Umbilical cord (tissue), 1 donor: ENCODE measurements at regions not wholly inside any gene's neighbourhood (a gene's known extent, or its start where the extent isn't known, plus 50 kb on each side); places are given as distances from the start of the nearest gene placed in this dataset.
A peak's percentile ranks its signal among the peaks of the same experiment; 100 is the strongest.

Experiments
- DNase-seq: peaks from one replicate; pipeline ENCODE4 v3.0.0-alpha.2; 2015; ENCODE audit warnings: low spot score

DNA sequence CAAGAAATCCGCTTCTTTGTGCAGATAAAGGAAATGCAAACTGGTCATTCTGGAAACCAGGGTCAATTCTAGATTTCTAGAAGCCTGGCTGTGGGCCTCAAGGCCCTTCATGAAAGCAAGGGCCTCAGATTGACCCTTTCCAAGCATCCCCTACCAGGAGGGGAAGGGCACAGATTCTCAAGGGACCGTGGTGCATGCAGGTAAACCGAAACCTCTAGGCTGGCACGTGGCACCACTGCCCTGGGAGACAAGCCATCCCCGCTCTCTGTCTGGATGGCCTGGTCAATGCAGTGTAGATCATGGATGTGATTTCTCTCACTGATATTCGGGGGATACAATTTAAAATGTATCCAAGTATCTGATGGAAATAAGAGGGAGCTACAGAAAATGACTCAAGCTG lies 69.4 kb downstream of the TOMM20 start:
- no peak for DNase-seq

- no peak for DNase-seq
These were observed 69.9 kb downstream of the TOMM20 start for GRCh38 chr1:235058695-235059094.

DNA sequence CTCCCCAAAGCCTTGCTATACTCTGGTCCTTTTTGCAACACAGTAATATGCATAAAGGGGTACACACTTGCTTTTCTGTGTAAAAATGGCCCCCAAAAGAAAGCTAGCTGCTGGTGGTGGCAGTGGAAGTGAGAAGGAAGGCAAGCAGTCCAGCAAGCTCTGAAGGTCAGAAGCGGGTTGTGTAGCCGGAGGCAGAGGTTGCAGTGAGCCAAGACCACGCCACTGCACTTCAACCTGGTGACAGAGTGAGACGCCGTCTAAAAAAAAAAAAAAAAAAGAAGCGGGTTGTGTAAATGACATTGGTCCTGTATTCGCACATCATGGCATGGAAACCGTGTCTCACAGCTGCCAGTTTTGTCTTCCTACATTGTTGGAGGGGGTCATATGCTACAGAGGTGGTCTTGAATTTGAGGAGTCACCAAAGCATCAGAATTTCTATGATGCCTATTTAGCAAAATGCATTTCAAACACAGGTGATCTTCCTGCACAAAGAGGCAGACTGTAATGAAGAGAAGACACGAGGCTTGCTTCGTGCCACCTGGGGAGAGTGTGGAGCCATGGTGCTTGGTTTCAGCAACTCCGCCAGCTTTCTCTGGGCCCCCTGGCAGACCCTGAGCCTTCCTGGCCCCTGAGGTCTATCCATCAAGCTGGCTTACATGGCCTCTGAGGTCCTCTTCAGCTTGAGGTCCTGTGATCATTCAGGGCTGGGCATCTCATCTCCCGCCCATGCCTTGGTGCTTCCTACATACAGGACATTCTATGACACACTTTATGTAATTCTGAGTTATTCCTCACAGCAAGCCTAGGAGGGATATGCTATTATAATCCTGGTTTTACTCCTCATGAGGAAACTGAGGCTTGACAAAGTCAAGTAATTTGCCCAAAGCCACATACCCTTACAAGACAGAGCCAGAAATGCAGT lies 71.0 kb downstream of the TOMM20 start:
- no peak for DNase-seq

- no peak for DNase-seq
These were observed 71.7 kb downstream of the TOMM20 start for GRCh38 chr1:235056937-235057336.

DNA sequence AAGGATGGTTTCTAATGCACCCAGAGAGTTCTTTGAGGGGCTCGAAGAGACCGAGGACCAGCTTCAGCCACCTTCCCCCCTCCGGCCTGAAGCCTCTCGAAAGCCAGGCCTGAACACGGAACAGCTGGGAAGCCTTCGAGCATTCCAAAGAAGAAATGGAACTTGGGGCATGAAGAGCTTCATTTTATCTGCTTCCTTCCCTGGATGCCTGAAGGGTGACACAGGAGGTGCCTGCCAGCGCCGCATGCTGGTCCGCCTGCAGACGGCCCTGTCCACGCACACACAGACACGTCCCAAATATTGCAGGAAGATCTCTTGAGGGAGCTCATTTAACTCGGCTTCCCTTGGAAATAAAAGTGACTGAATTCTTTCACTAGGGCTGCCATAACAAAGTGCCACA lies 73.7 kb downstream of the TOMM20 start:
- no peak for DNase-seq

- no peak for DNase-seq
These were observed 74.2 kb downstream of the TOMM20 start for GRCh38 chr1:235054466-235054865.

DNA sequence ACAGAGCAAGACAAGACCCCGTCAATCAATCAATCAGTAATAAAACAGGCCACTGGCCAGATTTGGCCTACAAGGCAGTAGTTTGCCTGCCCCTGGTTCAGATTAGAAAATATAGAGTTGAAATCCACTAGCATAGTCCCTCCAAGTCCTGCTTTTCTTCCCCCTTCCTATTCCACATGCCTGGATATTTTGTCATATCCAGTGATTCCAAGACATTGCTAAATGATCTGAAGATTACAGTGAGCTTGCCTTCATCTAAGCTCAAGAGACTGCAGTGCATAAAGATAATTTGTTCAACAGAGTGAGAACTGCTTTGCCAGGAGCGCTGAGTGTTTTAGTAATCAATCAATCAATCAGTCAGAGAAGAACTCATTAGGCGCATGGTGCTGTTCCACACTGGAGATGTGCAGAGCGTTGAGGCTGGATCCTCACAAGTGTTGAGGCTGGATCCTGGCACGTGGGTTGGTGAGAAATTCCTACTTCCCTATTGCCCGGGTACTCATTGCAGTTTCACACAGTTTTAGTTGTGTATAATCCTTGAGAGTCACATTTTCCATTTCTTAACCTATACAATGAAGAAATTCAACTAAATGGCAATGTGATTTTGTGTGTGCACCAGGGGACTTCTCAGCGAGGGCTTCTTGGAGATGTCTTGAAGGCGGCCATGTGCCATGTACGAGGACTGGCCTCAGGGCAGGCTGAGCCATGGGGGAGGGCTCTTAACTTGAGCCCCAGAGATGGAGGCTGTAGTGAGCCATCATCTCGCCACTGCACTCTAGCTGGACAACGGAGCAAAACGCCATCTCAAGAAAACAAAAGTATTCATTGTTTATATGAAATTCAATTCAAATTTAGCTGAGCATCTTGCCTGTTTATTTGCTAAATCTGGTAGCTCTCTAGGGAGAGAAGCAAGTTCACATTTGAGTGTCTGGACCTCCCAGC lies 76.3 kb downstream of the TOMM20 start:
- no peak for DNase-seq

GRCh38 chr1:235051521-235051920 lies 77.1 kb downstream of the TOMM20 start:
- no peak for DNase-seq

- no peak for DNase-seq
These were observed 77.7 kb downstream of the TOMM20 start for GRCh38 chr1:235050911-235051360.

- DNase-seq = peak; percentile 39
These were observed 78.8 kb downstream of the TOMM20 start for GRCh38 chr1:235049716-235050378.

DNA sequence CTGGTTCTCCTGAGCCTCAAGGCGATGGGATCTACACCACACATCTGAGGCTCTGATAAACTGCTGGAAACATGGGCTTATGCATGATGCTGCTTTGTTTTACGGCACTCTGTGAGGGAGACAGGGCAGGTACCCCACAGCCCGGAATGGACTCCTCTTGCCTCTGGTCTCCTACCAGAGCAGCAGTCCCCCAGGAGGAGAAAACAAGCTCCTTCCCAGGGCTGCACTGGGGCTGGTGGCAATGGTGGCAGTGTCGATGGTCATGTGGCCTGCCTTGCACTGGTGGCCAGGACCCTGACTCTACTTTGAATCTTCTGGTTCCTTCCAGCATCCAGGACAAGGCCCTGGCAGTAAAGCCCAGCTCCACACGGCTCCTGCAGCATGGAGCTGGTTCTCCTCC lies 79.4 kb downstream of the TOMM20 start:
- no peak for DNase-seq

DNA sequence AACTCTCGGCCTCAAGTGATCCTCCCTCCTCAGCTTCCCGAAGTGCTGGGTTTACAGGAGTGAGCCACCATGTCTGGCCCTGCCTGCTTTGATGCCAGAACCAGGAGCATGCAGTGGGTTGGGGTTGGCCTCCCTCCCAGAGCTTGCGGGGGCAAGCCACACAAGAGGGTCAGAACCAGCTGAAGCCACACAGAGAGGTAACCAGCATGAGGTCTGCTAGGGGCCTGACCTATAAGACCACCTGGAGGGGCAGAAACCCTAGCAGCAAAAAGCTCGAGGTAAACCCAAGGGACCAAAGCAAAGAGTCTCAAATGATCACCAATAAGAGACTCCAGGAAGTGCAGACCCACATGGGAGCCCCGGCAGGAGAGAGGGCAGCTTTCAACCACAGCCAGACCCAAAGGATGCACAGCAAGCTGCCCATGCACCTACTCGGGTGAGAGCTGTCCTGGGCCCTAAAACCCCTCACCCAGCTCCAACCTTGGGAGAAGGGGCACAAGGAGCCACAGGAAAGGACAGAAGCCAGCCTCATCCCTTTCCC lies 81.2 kb downstream of the TOMM20 start:
- DNase-seq = no peak

DNA sequence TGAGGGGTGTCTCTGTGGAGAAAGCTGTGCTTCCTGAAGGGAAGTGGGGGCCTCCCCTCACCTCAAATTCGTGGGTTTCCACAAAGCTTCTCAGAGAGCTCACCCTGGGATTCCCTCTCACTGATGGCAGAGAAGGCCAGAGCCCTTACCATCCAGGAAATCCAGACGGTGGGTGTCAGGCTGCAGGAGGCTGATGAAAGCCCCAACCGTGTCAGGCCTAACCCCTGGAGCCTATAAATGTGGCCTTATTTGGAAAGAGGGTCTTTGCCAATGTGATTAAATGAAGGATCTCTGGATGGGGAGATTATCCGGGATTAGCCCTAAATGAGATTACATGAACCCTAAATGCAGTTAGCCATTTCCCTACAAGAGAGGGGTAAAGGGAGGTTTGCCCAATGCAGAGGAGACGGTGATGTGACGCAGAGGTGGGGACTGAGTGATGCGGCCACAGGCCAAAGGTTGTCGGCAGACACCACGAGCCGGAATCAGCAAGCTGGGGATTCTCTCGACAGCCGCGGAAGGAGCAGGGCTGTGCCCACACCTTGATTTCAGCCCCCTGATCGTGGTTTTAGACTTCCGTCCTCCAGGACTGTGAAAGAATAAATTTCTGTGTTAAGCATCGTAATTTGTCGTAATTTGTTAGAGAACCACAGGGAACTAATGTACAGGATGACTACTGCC lies 82.6 kb downstream of the TOMM20 start:
- no peak for DNase-seq

DNA sequence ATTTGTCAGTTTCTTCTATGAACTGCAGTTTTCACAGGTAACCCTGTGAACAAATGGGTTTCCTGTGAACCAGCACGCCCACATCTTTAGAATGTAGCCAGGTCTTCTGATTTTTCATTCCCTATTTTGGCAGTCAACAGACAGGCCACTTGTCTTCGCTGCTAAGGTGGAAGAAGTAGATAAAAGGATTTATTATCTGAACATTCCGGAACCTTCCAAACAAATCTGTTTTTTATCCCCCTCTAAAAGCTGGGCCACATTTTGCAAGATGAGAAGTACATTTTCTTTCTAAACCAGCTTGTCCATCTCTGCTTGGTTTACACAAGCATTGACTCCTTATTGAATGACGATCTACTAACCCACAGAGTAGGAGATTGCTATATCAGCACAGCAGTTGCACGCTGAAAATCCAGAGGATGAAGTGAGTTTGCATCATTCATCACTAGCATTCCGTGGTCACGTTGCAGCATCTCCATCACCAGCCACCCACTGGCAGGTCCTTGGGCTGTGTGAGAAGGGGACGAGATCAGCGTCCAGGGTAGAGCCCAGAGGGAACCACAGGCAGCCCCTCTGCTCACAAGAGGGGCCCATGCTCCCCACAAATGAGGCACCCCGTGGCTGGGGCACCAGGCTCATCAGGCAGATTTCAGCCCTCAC lies 83.5 kb downstream of the TOMM20 start:
- no peak for DNase-seq

GRCh38 chr1:235043234-235043633 lies 85.4 kb downstream of the TOMM20 start:
- DNase-seq = no peak

DNA sequence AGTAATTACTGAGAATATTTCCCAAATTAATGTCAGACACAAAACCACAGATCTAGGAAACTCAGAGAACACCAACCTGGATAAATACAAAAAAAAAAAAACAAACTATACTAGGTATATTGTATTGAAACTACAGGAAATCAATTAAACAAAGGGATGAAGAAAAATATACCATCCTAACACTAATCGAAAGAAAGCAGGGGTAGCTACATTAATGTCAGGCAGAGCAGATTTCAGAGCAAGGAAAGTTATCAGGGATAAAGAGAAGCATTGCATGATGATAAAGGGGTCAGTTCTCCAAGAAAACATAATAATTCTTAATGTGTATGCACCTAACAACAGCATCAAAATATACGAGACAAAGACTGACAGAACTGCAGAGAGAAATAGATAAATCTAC lies 89.9 kb downstream of the TOMM20 start:
- no peak for DNase-seq

DNA sequence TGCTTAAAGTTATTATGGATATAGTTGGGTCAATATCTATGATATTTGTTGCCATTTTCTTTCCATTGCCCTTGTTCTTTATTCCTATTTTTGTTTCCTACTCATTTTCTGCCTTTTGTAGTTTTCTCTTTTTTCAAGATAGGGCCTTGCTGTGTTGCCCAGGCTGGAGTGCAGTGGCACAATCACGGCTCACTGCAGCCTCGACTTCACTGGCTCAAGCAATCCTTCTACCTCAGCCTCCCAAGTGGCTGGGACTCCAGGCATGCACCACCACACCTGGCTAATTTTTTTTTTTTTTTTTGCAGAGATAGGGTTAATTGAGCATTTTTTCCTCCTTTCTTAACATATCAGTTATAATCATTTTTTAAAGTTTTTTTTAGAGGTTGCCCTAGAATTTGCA lies 92.7 kb downstream of the TOMM20 start:
- DNase-seq = no peak

DNA sequence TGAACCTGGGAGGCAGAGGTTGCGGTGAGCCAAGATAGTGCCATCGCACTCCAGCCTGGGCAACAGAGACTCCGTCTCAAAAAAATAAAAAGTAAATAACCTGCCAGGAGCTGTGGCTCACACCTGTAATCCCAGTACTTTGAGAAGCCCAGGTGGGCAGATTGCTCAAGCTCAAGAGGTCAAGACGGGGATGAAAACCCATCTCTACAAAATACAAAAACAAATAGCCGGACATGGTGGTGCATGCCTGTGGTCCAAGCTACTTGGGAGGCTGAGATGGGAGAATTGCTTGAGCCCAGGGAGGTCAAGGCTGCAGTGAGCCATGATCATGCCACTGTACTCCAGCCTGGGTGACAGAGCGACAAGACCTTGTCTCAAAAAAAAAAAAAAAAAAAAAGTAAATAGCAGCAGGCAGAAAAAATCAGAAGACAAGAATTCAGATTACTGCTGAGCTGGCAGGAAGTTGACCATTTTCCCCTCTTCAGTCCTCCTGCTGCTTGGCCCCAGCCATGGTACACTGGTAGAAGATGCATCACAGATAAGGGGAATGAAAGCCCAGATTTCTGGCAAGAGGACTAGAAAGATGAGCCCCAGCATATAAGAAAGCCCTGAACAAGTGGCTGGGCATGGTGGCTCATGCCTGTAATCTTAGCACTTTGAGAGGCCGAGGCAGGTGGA lies 97.6 kb downstream of the TOMM20 start:
- no peak for DNase-seq

GRCh38 chr1:235027862-235028250 lies 100.8 kb downstream of the TOMM20 start:
- DNase-seq = no peak
